ENCODE measurements at regions not wholly inside any gene's neighbourhood (a gene's known extent, or its start where the extent isn't known, plus 50 kb on each side); places are given as distances from the start of the nearest gene placed in this dataset.
"Not testable (repeated sequence)": the region's sequence is repeated elsewhere in the genome, so short reads cannot be mapped to it uniquely, and the experiment has no call there.

- no peak overlapping the region for H3K4me3 ChIP-seq (ENCODE audit: low read length)
- DNase-seq (ENCODE audit: low read depth) = no peak
- peak; percentile 24; the same call in 1 of the 2 replicates for TF ChIP-seq CTCF (conservative IDR thresholded peaks at IDR 0.05; ENCODE audit: low read length)
Observed at GRCh38 chr14:106417224-106418049, 891.1 kb downstream of the TMEM121 start.

- DNase-seq (ENCODE audit: low read depth) = no peak
- no peak for TF ChIP-seq CTCF (conservative IDR thresholded peaks at IDR 0.05; ENCODE audit: low read length)
- no peak overlapping the region for H3K4me3 ChIP-seq (ENCODE audit: low read length)
Observed at GRCh38 chr14:106419376-106419965, 893.1 kb downstream of the TMEM121 start.

- DNase-seq (ENCODE audit: low read depth); H3K4me3 ChIP-seq (ENCODE audit: low read length): not testable (repeated sequence)
Observed at GRCh38 chr14:106421431-106422033, 895.1 kb downstream of the TMEM121 start.

GRCh38 chr14:106422066-106422465 lies 895.7 kb downstream of the TMEM121 start:
- no peak for TF ChIP-seq CTCF (conservative IDR thresholded peaks at IDR 0.05; ENCODE audit: low read length)
- no peak overlapping the region for H3K4me3 ChIP-seq (ENCODE audit: low read length)
- no peak for DNase-seq (ENCODE audit: low read depth)

- not testable (repeated sequence) for DNase-seq (ENCODE audit: low read depth); H3K4me3 ChIP-seq (ENCODE audit: low read length)
Observed at GRCh38 chr14:106425150-106425549, 898.8 kb downstream of the TMEM121 start.

GRCh38 chr14:106436310-106436905 lies 910.0 kb downstream of the TMEM121 start:
- H3K4me3 ChIP-seq (ENCODE audit: low read length) = no peak overlapping the region
- 0 out of 2 replicates have a peak, but pooled peaks have one; percentile 5 for TF ChIP-seq CTCF (conservative IDR thresholded peaks at IDR 0.05; ENCODE audit: low read length)
- DNase-seq (ENCODE audit: low read depth) = no peak

GRCh38 chr14:106442857-106443256 lies 916.5 kb downstream of the TMEM121 start:
- DNase-seq (ENCODE audit: low read depth) = no peak
- no peak for TF ChIP-seq CTCF (conservative IDR thresholded peaks at IDR 0.05; ENCODE audit: low read length)
- no peak overlapping the region for H3K4me3 ChIP-seq (ENCODE audit: low read length)
